Kidney (tissue), 13 donors: ENCODE measurements at regions not wholly inside any gene's neighbourhood (a gene's known extent, or its start where the extent isn't known, plus 50 kb on each side); places are given as distances from the start of the nearest gene placed in this dataset.

ENCODE experiments used
- DNase-seq, 5 donors: peaks; one replicate each; pipeline ENCODE4 v3.0.0-alpha.2; 2013 to 2020
- FAIRE-seq: peaks from 2 replicates; lab custom pipeline; 2012; peaks lifted over from hg19 to GRCh38; lab: Jason Lieb, UNC
- H3K27ac ChIP-seq, 2 donors: one replicate each; pipeline ENCODE4 v1.7.0; 2013; ENCODE audit warnings: low read depth in 2 of 2, low read length in 2 of 2, inconsistent platforms in 1 of 2
- H3K27me3 ChIP-seq: one replicate; pipeline ENCODE4 v1.7.1; 2013; ENCODE audit warnings: low read length, inconsistent platforms; ENCODE audit not compliant: control insufficient read depth, insufficient read depth
- H3K36me3 ChIP-seq, 3 donors: one replicate each; pipeline versions ENCODE4 v1.7.0 to v1.7.1; 2013; ENCODE audit warnings: low read length in 3 of 3, control low read depth in 1 of 3, inconsistent platforms in 1 of 3; ENCODE audit not compliant: insufficient read depth in 3 of 3, control insufficient read depth in 2 of 3
- H3K4me1 ChIP-seq, 3 donors: one replicate each; pipeline versions ENCODE4 v1.7.0 to v1.7.1; 2013; ENCODE audit warnings: low read length in 3 of 3, inconsistent platforms in 1 of 3, low read depth in 1 of 3; ENCODE audit not compliant: control insufficient read depth in 2 of 3, insufficient read depth in 2 of 3
- H3K4me3 ChIP-seq, 3 donors: one replicate each; pipeline versions ENCODE4 v1.7.0 to v1.8.1; 2013; ENCODE audit warnings: low read length in 3 of 3, control low read depth in 1 of 3, inconsistent platforms in 1 of 3
- H3K9ac ChIP-seq, 3 donors: one replicate each; pipeline versions ENCODE4 v1.7.0 to v1.7.1; 2013; ENCODE audit warnings: low read length in 3 of 3, control low read depth in 1 of 3, inconsistent platforms in 1 of 3
- H3K9me3 ChIP-seq, 3 donors: one replicate each; pipeline versions ENCODE4 v1.7.0 to v1.7.1; 2013; ENCODE audit warnings: low read length in 3 of 3, control low read depth in 1 of 3, inconsistent platforms in 1 of 3; ENCODE audit not compliant: control insufficient read depth in 2 of 3, insufficient read depth in 1 of 3
- intact Hi-C: fragments of 100-400 bp; cut with DNase I; formaldehyde crosslinking; loops from one replicate; pipeline ENCODE4 v1.11.1; 2022
- TF ChIP-seq, protein P1 (sequence below): IDR thresholded peaks from 3 replicates; pipeline ENCODE4 v1.5.1; 2012; ENCODE audit warnings: mild to moderate bottlenecking, moderate library complexity, borderline replicate concordance; ENCODE audit not compliant: insufficient read depth; ENCODE audit errors: extremely low read depth
- donor health status: control.
- donor health status: control.
- donor health status: control.
- donor health status: control.
- donor health status: control.
- donor health status: DM: yes; HTN: yes; CAD: no.
- donor health status: Normal renal cell carcinoma (clear cell type).

DNA sequence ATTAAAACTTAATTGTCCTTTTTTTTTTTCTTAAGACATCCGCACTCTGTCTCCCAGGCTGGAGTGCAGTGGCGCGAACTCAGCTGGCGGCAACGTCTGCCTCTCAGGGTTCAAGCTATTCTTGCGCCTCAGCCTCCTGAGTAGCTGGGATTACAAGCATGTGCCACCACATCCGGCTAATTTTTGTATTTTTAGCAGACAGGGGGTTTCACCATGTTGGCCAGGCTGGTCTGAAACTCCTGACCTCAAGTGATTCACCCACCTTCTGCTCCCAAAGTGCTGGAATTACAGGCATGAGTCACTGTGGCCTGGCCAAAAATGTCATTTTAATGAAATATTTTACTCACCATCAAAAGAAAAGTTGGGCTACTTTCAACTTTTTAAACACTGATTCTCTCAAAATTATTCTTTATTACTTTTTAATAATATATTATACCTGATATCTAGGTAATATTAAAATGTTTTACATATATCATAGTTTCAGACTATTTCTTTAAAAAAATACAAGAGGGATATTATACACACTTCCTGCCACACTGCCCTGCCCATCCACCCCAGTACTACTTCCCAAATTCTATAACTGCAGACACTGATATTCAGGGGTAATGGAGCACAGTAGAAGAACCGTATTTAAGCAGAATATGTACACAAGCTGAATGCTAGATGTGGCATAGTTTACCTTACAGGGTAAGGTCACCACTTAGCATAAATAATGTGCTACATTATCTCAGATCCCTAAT lies 723.9 kb upstream of the ZNF385D start:
- intact Hi-C loops, result no loop called here
- no peak for DNase-seq

DNA sequence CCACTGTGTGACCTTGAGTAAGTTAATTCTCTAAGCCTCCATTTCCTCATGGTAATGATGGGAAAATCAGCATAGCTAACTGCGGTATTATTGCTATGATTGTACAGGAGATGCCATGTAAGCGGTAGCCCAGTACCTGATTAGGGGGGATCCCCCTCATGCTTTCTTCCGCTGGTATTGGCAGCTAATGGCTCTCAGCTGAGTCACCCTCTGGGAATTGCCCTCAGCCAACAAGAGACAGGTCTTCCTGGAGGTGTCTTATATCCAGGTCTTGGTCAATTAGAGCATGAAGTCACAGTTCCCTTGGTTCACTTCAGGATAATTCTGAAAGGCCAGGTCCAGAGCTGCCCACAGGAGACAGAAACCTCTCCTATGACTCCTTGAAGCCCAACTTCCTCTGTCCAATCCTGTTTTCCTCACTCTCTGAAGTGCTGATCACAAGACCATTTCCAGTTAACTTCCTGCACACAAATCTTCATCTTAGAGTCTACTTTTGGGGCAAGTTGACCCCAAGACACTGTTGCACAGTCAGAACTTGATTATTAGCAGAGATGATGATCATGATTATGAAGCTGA lies 724.7 kb upstream of the ZNF385D start:
- H3K4me1 ChIP-seq, result no peaks in the 10 kb centered on the region
- no peaks in the 10 kb centered on the region for H3K9me3 ChIP-seq
- H3K27me3 ChIP-seq, result no peaks in the 10 kb centered on the region
- H3K27ac ChIP-seq, result no peak overlapping the region
- FAIRE-seq (no peak), DNase-seq (no peak)
- H3K4me3 ChIP-seq, result no peak overlapping the region
- H3K36me3 ChIP-seq, result no peaks in the 10 kb centered on the region
- intact Hi-C loops, result no loop called here
- no peak overlapping the region for H3K9ac ChIP-seq
- TF ChIP-seq, protein P1, sequence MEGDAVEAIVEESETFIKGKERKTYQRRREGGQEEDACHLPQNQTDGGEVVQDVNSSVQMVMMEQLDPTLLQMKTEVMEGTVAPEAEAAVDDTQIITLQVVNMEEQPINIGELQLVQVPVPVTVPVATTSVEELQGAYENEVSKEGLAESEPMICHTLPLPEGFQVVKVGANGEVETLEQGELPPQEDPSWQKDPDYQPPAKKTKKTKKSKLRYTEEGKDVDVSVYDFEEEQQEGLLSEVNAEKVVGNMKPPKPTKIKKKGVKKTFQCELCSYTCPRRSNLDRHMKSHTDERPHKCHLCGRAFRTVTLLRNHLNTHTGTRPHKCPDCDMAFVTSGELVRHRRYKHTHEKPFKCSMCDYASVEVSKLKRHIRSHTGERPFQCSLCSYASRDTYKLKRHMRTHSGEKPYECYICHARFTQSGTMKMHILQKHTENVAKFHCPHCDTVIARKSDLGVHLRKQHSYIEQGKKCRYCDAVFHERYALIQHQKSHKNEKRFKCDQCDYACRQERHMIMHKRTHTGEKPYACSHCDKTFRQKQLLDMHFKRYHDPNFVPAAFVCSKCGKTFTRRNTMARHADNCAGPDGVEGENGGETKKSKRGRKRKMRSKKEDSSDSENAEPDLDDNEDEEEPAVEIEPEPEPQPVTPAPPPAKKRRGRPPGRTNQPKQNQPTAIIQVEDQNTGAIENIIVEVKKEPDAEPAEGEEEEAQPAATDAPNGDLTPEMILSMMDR, result no peak

More for the DNA sequence above, 723.9 kb upstream of the ZNF385D start:
- Histone ChIP-seq H3K4me3 (no peak overlapping the region), H3K27me3 (no peaks in the 10 kb centered on the region), H3K4me1 (no peaks in the 10 kb centered on the region), H3K36me3 (no peaks in the 10 kb centered on the region), H3K9ac (no peak overlapping the region), H3K9me3 (no peaks in the 10 kb centered on the region), H3K27ac (no peak overlapping the region)
- TF ChIP-seq, protein P1, result no peak
- FAIRE-seq, result no peak

DNA sequence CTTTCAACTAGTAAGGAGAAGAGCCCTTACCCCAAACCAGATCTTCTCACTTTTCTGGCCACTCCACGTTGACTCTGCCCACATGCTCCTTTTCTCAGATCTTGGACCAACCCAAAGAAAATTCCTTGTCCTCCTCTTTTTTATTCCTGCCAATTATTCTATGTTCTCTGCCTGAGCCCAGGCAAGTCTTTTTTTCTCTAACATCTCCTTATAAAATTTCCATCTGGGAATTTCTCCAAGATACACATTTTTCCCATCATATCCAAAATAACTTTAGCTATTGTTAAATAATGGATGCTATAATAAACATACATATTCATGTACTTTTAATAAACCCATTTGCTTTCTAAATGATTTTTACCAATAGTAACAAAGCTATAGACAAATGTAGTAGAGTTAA lies 726.0 kb upstream of the ZNF385D start:
- no peak for DNase-seq
- Histone ChIP-seq H3K36me3 (no peaks in the 10 kb centered on the region), H3K9ac (no peak overlapping the region), H3K4me1 (no peaks in the 10 kb centered on the region), H3K27ac (no peak overlapping the region), H3K9me3 (no peaks in the 10 kb centered on the region), H3K27me3 (no peaks in the 10 kb centered on the region), H3K4me3 (no peak overlapping the region)
- FAIRE-seq, result no peak
- intact Hi-C loops, result no loop called here
- TF ChIP-seq, protein P1, result no peak
